Ascending aorta (tissue), 2 donors: ENCODE measurements at regions not wholly inside any gene's neighbourhood (a gene's known extent, or its start where the extent isn't known, plus 50 kb on each side); places are given as distances from the start of the nearest gene placed in this dataset.
"Not testable (repeated sequence)": the region's sequence is repeated elsewhere in the genome, so short reads cannot be mapped to it uniquely, and the experiment has no call there.

Source experiments
- DNase-seq, 2 donors: peaks; one replicate each; pipeline ENCODE4 v3.0.0-alpha.2; 2019; ENCODE audit warnings: low spot score in 2 of 2
- H3K27ac ChIP-seq, 2 donors: fragments of 200-600 bp; sonication (generic); one replicate each; pipeline ENCODE4 v1.5.1; 2016 to 2017; ENCODE audit warnings: mild to moderate bottlenecking in 1 of 2
- H3K27me3 ChIP-seq: fragments of 200-600 bp; sonication (generic); one replicate; pipeline ENCODE4 v1.5.1; 2017
- H3K36me3 ChIP-seq, 2 donors: fragments of 200-600 bp; sonication (generic); one replicate each; pipeline ENCODE4 v1.5.1; 2016
- H3K4me1 ChIP-seq, 2 donors: fragments of 200-600 bp; sonication (generic); one replicate each; pipeline ENCODE4 v1.5.1; 2016 to 2017; ENCODE audit warnings: mild to moderate bottlenecking in 1 of 2
- H3K4me3 ChIP-seq, 2 donors: fragments of 200-600 bp; sonication (generic); one replicate each; pipeline ENCODE4 v1.5.1; 2016 to 2017; ENCODE audit warnings: mild to moderate bottlenecking in 1 of 2
- H3K9me3 ChIP-seq, 2 donors: fragments of 200-600 bp; sonication (generic); one replicate each; pipeline ENCODE4 v1.5.1; 2016
- intact Hi-C: fragments of 100-400 bp; cut with DNase I; formaldehyde crosslinking; loops from one replicate; pipeline ENCODE4 v1.15.1; 2023
- TF ChIP-seq, protein P1 (sequence below), 3 experiments: fragments of 200-600 bp in 2 of 3; fragments of 450-650 bp in 1 of 3; sonication (generic) in 2 of 3; IDR thresholded peaks; one replicate each; pipeline ENCODE4 v1.5.1; 2016 to 2019; ENCODE audit warnings: antibody characterized with exemption in 3 of 3, mild to moderate bottlenecking in 1 of 3, moderate library complexity in 1 of 3

DNA sequence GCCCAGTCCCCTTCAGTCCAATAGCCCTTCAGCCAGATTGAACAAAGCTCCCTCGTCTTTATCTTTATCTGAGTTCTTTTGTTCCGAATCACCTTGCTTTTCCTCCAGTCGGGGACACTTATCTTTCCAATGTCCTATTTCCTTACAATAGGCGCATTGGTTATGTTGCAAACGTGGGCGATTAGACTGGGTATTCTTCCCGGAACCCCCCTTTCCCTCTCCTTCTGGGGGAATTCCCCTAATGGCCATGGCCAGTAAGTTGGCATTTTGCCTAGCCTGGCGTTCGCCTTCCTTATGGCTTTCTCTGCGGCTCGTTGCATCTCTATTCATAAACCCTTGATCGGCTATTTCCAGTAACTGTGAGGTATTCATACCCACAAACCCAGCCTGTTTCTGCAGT, 82.2 kb upstream of the VEPH1 start:
- TF ChIP-seq, protein P1, sequence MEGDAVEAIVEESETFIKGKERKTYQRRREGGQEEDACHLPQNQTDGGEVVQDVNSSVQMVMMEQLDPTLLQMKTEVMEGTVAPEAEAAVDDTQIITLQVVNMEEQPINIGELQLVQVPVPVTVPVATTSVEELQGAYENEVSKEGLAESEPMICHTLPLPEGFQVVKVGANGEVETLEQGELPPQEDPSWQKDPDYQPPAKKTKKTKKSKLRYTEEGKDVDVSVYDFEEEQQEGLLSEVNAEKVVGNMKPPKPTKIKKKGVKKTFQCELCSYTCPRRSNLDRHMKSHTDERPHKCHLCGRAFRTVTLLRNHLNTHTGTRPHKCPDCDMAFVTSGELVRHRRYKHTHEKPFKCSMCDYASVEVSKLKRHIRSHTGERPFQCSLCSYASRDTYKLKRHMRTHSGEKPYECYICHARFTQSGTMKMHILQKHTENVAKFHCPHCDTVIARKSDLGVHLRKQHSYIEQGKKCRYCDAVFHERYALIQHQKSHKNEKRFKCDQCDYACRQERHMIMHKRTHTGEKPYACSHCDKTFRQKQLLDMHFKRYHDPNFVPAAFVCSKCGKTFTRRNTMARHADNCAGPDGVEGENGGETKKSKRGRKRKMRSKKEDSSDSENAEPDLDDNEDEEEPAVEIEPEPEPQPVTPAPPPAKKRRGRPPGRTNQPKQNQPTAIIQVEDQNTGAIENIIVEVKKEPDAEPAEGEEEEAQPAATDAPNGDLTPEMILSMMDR (IDR thresholded peaks at IDR 0.05) = no peak
- no peak for DNase-seq

DNA sequence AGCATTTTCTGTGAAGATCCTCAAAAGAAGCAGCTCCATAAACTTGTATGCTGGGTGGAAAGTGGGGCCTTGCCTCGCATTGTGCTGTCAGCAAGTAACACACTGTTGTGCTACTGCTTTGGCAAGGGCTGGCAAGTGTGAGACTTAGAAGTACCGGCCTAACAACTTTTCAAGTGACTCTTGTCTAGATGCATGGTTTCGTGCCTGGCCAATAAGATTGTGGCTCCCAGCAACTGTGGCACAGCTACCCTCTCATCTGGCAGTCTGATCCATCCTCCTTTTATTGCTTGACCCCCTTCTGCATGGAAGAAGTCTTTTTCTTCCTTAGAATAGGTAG, 79.4 kb upstream of the VEPH1 start:
- no peak for DNase-seq
- intact Hi-C loops = no loop called here
- no peaks in the 10 kb centered on the region for H3K27me3 ChIP-seq
- no peaks in the 10 kb centered on the region for H3K36me3 ChIP-seq
- no peak overlapping the region for H3K27ac ChIP-seq
- H3K4me3 ChIP-seq = no peak overlapping the region
- no peaks in the 10 kb centered on the region for H3K4me1 ChIP-seq
- TF ChIP-seq, protein P1 (IDR thresholded peaks at IDR 0.05) = no peak
- H3K9me3 ChIP-seq = no peaks in the 10 kb centered on the region

More for the DNA sequence above, 82.2 kb upstream of the VEPH1 start:
- H3K27me3 ChIP-seq = no peaks in the 10 kb centered on the region
- H3K4me1 ChIP-seq = no peaks in the 10 kb centered on the region
- no peak overlapping the region for H3K4me3 ChIP-seq
- H3K36me3 ChIP-seq = no peaks in the 10 kb centered on the region
- no peaks in the 10 kb centered on the region for H3K9me3 ChIP-seq
- intact Hi-C loops = no loop called here
- no peak overlapping the region for H3K27ac ChIP-seq

DNA sequence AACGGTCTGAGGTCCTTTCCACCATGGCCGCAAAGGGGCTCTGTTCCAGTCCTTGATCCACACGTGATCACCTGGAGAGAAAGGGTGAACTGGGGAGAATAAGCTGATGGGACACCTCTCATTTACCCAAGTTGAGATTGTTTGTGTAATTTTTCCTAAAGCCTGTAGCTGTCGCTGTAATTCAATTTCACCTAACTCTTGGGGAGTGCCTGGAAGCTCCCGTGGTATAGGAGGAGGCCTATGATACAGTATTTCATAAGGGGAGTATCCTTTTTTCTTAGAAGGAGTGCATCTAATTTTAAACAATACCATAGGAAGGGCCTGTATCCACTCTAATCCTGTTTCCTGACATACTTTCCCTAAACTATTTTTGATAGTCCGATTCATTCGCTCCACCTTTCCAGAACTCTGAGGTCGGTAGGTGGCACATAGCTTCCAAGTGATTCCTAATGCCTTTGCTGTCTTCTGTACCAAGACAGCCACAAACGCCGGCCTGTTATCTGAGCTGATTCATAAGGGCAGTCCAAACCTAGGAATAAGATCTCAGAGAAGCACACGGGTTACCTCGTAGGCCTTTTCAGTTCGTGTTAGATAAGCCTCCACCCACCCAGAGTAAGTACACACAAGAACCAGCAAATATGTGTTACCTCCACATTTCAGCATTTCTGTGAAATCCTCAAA, 78.9 kb upstream of the VEPH1 start:
- H3K27me3 ChIP-seq, intact Hi-C loops, H3K27ac ChIP-seq, H3K4me1 ChIP-seq, H3K36me3 ChIP-seq, H3K9me3 ChIP-seq, H3K4me3 ChIP-seq, DNase-seq: not testable (repeated sequence)

DNA sequence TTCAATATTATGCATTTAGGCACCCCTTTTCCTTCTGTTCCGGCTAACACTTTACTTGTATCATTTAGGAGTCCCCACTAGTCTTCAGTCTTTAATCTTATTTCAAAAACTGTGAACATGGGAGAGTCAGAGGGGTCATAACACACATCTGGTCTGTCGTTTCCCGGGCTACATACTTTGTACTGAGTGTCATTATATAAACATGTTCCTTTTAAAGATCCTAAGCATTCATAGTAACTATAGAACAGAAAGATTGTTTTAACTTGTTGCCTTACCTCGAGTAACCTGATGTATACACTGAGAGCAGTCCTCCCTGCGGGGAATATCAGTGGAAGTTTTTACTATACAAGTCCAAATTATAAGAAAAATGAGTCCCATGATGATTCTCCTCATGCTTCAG, 78.2 kb upstream of the VEPH1 start:
- TF ChIP-seq, protein P1 (IDR thresholded peaks at IDR 0.05) = no peak
- H3K9me3 ChIP-seq = no peaks in the 10 kb centered on the region
- H3K4me1 ChIP-seq = no peaks in the 10 kb centered on the region
- no peaks in the 10 kb centered on the region for H3K36me3 ChIP-seq
- intact Hi-C loops = no loop called here
- no peak overlapping the region for H3K27ac ChIP-seq
- DNase-seq = no peak
- no peak overlapping the region for H3K4me3 ChIP-seq
- H3K27me3 ChIP-seq = no peaks in the 10 kb centered on the region

DNA sequence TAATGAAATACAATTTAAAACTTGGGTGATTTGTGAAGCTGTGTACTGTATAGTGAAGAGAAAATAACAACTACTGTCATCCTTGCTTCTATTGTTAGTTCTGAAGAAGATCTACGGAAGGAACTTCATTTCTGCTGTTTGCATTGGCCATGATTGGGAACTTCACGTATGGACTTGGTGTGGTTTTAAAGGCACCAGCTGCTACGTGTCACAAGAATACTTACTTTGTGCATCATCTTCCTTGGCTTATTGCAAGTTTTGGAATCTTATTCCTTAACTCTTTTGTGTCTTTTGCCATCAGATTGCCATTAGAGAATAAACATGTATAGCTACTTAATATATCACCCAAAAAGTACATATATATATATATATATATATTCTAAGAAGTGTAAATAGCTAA, 75.0 kb upstream of the VEPH1 start:
- no peaks in the 10 kb centered on the region for H3K27me3 ChIP-seq
- no peak for DNase-seq
- H3K36me3 ChIP-seq = no peaks in the 10 kb centered on the region
- TF ChIP-seq, protein P1 (IDR thresholded peaks at IDR 0.05) = no peak
- no peaks in the 10 kb centered on the region for H3K4me1 ChIP-seq
- no peak overlapping the region for H3K27ac ChIP-seq
- intact Hi-C loops = no loop called here
- H3K9me3 ChIP-seq = no peaks in the 10 kb centered on the region
- no peak overlapping the region for H3K4me3 ChIP-seq

DNA sequence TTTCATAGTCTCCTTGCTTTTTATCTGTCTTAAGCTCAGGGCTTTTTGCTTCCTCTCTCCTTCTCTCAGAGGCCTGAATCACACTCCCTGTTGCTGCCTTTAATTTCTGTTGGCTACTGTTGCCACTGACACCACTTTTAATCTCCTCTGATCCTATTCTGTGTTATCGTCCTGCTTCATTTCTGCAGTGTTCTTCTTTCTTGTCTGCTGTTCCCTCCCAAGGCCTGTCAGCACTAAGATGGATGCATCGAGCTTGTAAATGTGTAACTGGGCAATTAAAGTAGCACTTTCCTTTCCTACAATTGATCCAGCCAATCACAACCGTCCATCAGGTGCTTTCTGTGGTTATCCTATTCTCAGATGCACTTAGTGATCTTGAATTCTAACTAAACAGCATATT, 71.3 kb upstream of the VEPH1 start:
- TF ChIP-seq, protein P1 (IDR thresholded peaks at IDR 0.05) = no peak
- Histone ChIP-seq H3K4me3 (no peak overlapping the region), H3K4me1 (no peaks in the 10 kb centered on the region), H3K27ac (no peak overlapping the region), H3K9me3 (no peaks in the 10 kb centered on the region), H3K36me3 (no peaks in the 10 kb centered on the region), H3K27me3 (no peaks in the 10 kb centered on the region)
- intact Hi-C loops = no loop called here
- no peak for DNase-seq
